DND-41 (cell line): ENCODE measurements at regions not wholly inside any gene's neighbourhood (a gene's known extent, or its start where the extent isn't known, plus 50 kb on each side); places are given as distances from the start of the nearest gene placed in this dataset.

Source experiments
- ATAC-seq: fragments of 200-7000 bp; cut with Tn5 transposase; 3 replicates; pipeline ENCODE4 v1.9.1; 2021; ENCODE audit warnings: low read depth; ENCODE audit not compliant: insufficient read depth
- DNase-seq: peaks from one replicate; pipeline ENCODE4 v3.0.0-alpha.2; 2020
- H2AFZ ChIP-seq: 2 replicates; pipeline ENCODE4 v1.6.0; 2012; ENCODE audit warnings: low read depth, low read length
- H3K27ac ChIP-seq: 2 replicates; pipeline ENCODE4 v1.5.1; 2012; ENCODE audit warnings: low read length, inconsistent platforms
- H3K27me3 ChIP-seq: fragments of 200-600 bp; sonication (generic); 2 replicates; pipeline ENCODE4 v1.6.0; 2012; ENCODE audit warnings: low read length, mild to moderate bottlenecking, inconsistent platforms; ENCODE audit not compliant: insufficient read depth, poor library complexity
- H3K36me3 ChIP-seq: 2 replicates; pipeline ENCODE4 v1.5.1; 2012; ENCODE audit warnings: low read length, inconsistent platforms; ENCODE audit not compliant: insufficient read depth
- H3K4me1 ChIP-seq: 2 replicates; pipeline ENCODE4 v1.5.1; 2012; ENCODE audit warnings: mild to moderate bottlenecking, low read length; ENCODE audit not compliant: insufficient read depth
- H3K4me2 ChIP-seq: 2 replicates; pipeline ENCODE4 v1.6.0; 2012; ENCODE audit warnings: mild to moderate bottlenecking, moderate library complexity, low read length, inconsistent platforms; ENCODE audit not compliant: insufficient read depth
- H3K4me3 ChIP-seq, 2 experiments: fragments of 200-600 bp in 1 of 2; shearing (Covaris generic) in 1 of 2; 2 replicates each; pipeline ENCODE4 v1.5.1; 2012 to 2016; ENCODE audit warnings: inconsistent platforms in 2 of 2, low read length in 2 of 2, mild to moderate bottlenecking in 2 of 2, low read depth in 1 of 2, moderate library complexity in 1 of 2
- H3K79me2 ChIP-seq: 2 replicates; pipeline ENCODE4 v1.6.0; 2012; ENCODE audit warnings: low read length, inconsistent platforms; ENCODE audit not compliant: insufficient read depth
- H3K9ac ChIP-seq: 2 replicates; pipeline ENCODE4 v1.6.0; 2012; ENCODE audit warnings: low read depth, mild to moderate bottlenecking, inconsistent platforms, low read length, moderate library complexity
- H3K9me3 ChIP-seq: 2 replicates; pipeline ENCODE4 v1.5.1; 2012; ENCODE audit warnings: low read length, moderate library complexity, mild to moderate bottlenecking, inconsistent platforms; ENCODE audit not compliant: insufficient read depth, severe bottlenecking
- H4K20me1 ChIP-seq: 2 replicates; pipeline ENCODE4 v1.6.0; 2012; ENCODE audit warnings: low read length; ENCODE audit not compliant: insufficient read depth
- CTCF ChIP-seq: IDR thresholded peaks from 2 replicates; pipeline ENCODE4 v1.5.1; 2012; ENCODE audit warnings: borderline replicate concordance, low read length, moderate library complexity, mild to moderate bottlenecking; ENCODE audit not compliant: poor library complexity, severe bottlenecking; ENCODE audit errors: extremely low read depth
- EZH2 ChIP-seq: IDR thresholded peaks from 3 replicates; pipeline ENCODE4 v1.6.1; 2012; ENCODE audit warnings: borderline replicate concordance, low read depth, mild to moderate bottlenecking, moderate library complexity, low read length, inconsistent platforms; ENCODE audit not compliant: severe bottlenecking

- Histone ChIP-seq H3K36me3 (no peaks in the 10 kb centered on the region), H2AFZ (no peak overlapping the region), H3K9ac (no peak overlapping the region), H3K4me1 (no peaks in the 10 kb centered on the region), H3K27ac (no peak overlapping the region), H3K4me3 (no peak overlapping the region), H3K27me3 (peaks cover 28% of the 10 kb centered on the region), H3K79me2 (no peaks in the 10 kb centered on the region), H4K20me1 (no peaks in the 10 kb centered on the region), H3K4me2 (no peak overlapping the region), H3K9me3 (no peaks in the 10 kb centered on the region)
- no peak for DNase-seq
- no peak for TF ChIP-seq CTCF
- no peak for TF ChIP-seq EZH2
- no peak for ATAC-seq
These were observed 77.5 kb upstream of the DYNLRB2 start for GRCh38 chr16:80463326-80463725.

- H3K9me3 ChIP-seq: no peaks in the 10 kb centered on the region
- H3K4me1 ChIP-seq: no peaks in the 10 kb centered on the region
- H3K79me2 ChIP-seq: no peaks in the 10 kb centered on the region
- H3K27me3 ChIP-seq: peaks cover 31% of the 10 kb centered on the region
- H3K36me3 ChIP-seq: no peaks in the 10 kb centered on the region
- no peak overlapping the region for H3K4me2 ChIP-seq
- ATAC-seq (no peak), DNase-seq (no peak)
- no peak overlapping the region for H3K9ac ChIP-seq
- no peak overlapping the region for H3K4me3 ChIP-seq
- H3K27ac ChIP-seq: no peak overlapping the region
- TF ChIP-seq EZH2 (no peak), CTCF (no peak)
- H2AFZ ChIP-seq: no peak overlapping the region
- H4K20me1 ChIP-seq: no peaks in the 10 kb centered on the region
These were observed 77.9 kb upstream of the DYNLRB2 start for GRCh38 chr16:80462917-80463316.

GRCh38 chr16:80460988-80461387, 79.8 kb upstream of the DYNLRB2 start:
- ATAC-seq (no peak), DNase-seq (no peak)
- Histone ChIP-seq H3K9me3 (no peaks in the 10 kb centered on the region), H3K4me2 (no peak overlapping the region), H2AFZ (no peak overlapping the region), H3K4me3 (no peak overlapping the region), H3K27ac (no peak overlapping the region), H3K9ac (no peak overlapping the region), H4K20me1 (no peaks in the 10 kb centered on the region), H3K79me2 (no peaks in the 10 kb centered on the region), H3K27me3 (peaks cover 35% of the 10 kb centered on the region), H3K36me3 (no peaks in the 10 kb centered on the region), H3K4me1 (no peaks in the 10 kb centered on the region)
- TF ChIP-seq CTCF (no peak), EZH2 (no peak)

GRCh38 chr16:80459966-80460365, 80.8 kb upstream of the DYNLRB2 start:
- no peaks in the 10 kb centered on the region for H3K4me1 ChIP-seq
- TF ChIP-seq CTCF: no peak
- no peak for TF ChIP-seq EZH2
- H3K4me2 ChIP-seq: no peak overlapping the region
- no peak overlapping the region for H3K4me3 ChIP-seq
- no peaks in the 10 kb centered on the region for H3K9me3 ChIP-seq
- H3K9ac ChIP-seq: no peak overlapping the region
- no peak overlapping the region for H3K27ac ChIP-seq
- H3K79me2 ChIP-seq: no peaks in the 10 kb centered on the region
- no peaks in the 10 kb centered on the region for H4K20me1 ChIP-seq
- ATAC-seq: no peak
- H3K36me3 ChIP-seq: no peaks in the 10 kb centered on the region
- peaks cover 35% of the 10 kb centered on the region for H3K27me3 ChIP-seq
- H2AFZ ChIP-seq: no peak overlapping the region
- no peak for DNase-seq
